GM12878 (cell line): ENCODE measurements at regions not wholly inside any gene's neighbourhood (a gene's known extent, or its start where the extent isn't known, plus 50 kb on each side); places are given as distances from the start of the nearest gene placed in this dataset.

Source experiments
- ATAC-seq: fragments of 200-7000 bp; cut with Tn5 transposase; 3 replicates; pipeline ENCODE4 v1.9.1; 2020; ENCODE audit warnings: mild to moderate bottlenecking, moderate library complexity
- BruUV-seq: library from RNA; stranded (reverse); fragments of 400-500 nt; replicated peaks from 2 replicates; lab custom pipeline; 2021; lab: Mats Ljungman, UMichigan
- CTCF ChIA-PET: fragments of 300-600 bp; sonication (Branson Sonifier 250); formaldehyde crosslinking; extraction: SDS; loops from one replicate; lab custom pipeline; 2021; ENCODE audit warnings: inconsistent platforms; lab: Yijun Ruan, JAX
- POLR2A ChIA-PET: fragments of 350-600 bp; formaldehyde crosslinking; extraction: SDS; loops from one replicate; lab custom pipeline; 2021; ENCODE audit warnings: inconsistent platforms; lab: Charles Lee
- RAD21 ChIA-PET: fragments of 300-600 bp; sonication (Branson Sonifier 250); formaldehyde crosslinking; loops from one replicate; lab custom pipeline; 2023; ENCODE audit warnings: antibody characterized with exemption; ENCODE audit not compliant: unreplicated experiment; lab: Charles Lee
- SMC1A ChIA-PET: fragments of 300-600 bp; sonication (Branson Sonifier 250); formaldehyde crosslinking; loops from one replicate; lab custom pipeline; 2023; ENCODE audit not compliant: unreplicated experiment, uncharacterized antibody; lab: Charles Lee
- DNase-seq: peaks from one replicate; pipeline ENCODE4 v3.0.0-alpha.2; 2011; ENCODE audit warnings: low read depth, low spot score
- FAIRE-seq: peaks from 3 replicates; lab custom pipeline; 2011; peaks lifted over from hg19 to GRCh38; lab: Jason Lieb, UNC
- H2AFZ ChIP-seq: 2 replicates; pipeline ENCODE4 v1.6.0; 2011; ENCODE audit warnings: low read depth, low read length, control low read depth; ENCODE audit not compliant: control insufficient read depth
- H3K27ac ChIP-seq: 2 replicates; pipeline ENCODE4 v1.5.1; 2011; ENCODE audit warnings: control low read depth; ENCODE audit not compliant: control insufficient read depth, insufficient read depth
- H3K27me3 ChIP-seq, 2 experiments: replicated peaks in 1 of 2; 2 replicates each; pipeline versions ENCODE4 v1.6.0 to v1.6.1; 2011; ENCODE audit warnings: low read length in 1 of 2; ENCODE audit not compliant: control insufficient read depth in 2 of 2, insufficient read depth in 2 of 2
- H3K36me3 ChIP-seq, 2 experiments: 2 replicates each; pipeline ENCODE4 v1.5.1; 2011; ENCODE audit warnings: low read length in 1 of 2; ENCODE audit not compliant: control insufficient read depth in 2 of 2, insufficient read depth in 2 of 2
- H3K4me1 ChIP-seq: 2 replicates; pipeline ENCODE4 v1.6.1; 2011; ENCODE audit warnings: mild to moderate bottlenecking, low read length, moderate library complexity, mixed read lengths; ENCODE audit not compliant: control insufficient read depth, insufficient read depth
- H3K4me2 ChIP-seq: 2 replicates; pipeline ENCODE4 v1.6.0; 2011; ENCODE audit warnings: control low read depth; ENCODE audit not compliant: control insufficient read depth, insufficient read depth
- H3K4me3 ChIP-seq: fragments of 200-600 bp; sonication (generic); 2 replicates; pipeline ENCODE4 v1.5.1; 2016
- H3K79me2 ChIP-seq: 2 replicates; pipeline ENCODE4 v1.6.0; 2011; ENCODE audit warnings: low read length; ENCODE audit not compliant: control insufficient read depth, insufficient read depth
- H3K9ac ChIP-seq: 2 replicates; pipeline ENCODE4 v1.8.0; 2011; ENCODE audit warnings: low read length, control low read depth, mixed read lengths; ENCODE audit not compliant: control insufficient read depth, insufficient read depth
- H3K9me3 ChIP-seq: replicated peaks from 3 replicates; pipeline ENCODE4 v1.5.1; 2011; ENCODE audit warnings: mild to moderate bottlenecking, low read length; ENCODE audit not compliant: control insufficient read depth, insufficient read depth
- H4K20me1 ChIP-seq: 2 replicates; pipeline ENCODE4 v1.6.0; 2011; ENCODE audit not compliant: control insufficient read depth, insufficient read depth
- ASH2L ChIP-seq: fragments of 300-600, 200-600 bp; sonication (generic); IDR thresholded peaks from 2 replicates; pipeline ENCODE4 v1.6.1; 2017; ENCODE audit warnings: low read depth, mild to moderate bottlenecking, borderline replicate concordance
- BHLHE40 ChIP-seq, 2 experiments: fragments of 450-650 bp in 1 of 2; IDR thresholded peaks; 2 replicates each; pipeline ENCODE4 v1.6.1; 2011 to 2017; ENCODE audit warnings: low read depth in 2 of 2, borderline replicate concordance in 1 of 2, improper control_type of control experiment in 1 of 2, low read length in 1 of 2, mild to moderate bottlenecking in 1 of 2
- CBFB ChIP-seq: IDR thresholded peaks from 2 replicates; pipeline ENCODE4 v1.6.1; 2016; ENCODE audit warnings: antibody characterized with exemption, low read depth
- CEBPZ ChIP-seq: fragments of 150-350 bp; IDR thresholded peaks from 2 replicates; pipeline ENCODE4 v1.6.1; 2016; ENCODE audit warnings: low read depth, low read length
- IKZF1 ChIP-seq: fragments of 450-650 bp; conservative IDR thresholded peaks from 2 replicates; pipeline ENCODE4 v1.6.1; 2017; ENCODE audit warnings: antibody characterized with exemption, mild to moderate bottlenecking
- IKZF2 ChIP-seq, 2 experiments: fragments of 450-650 bp; IDR thresholded peaks; 2 replicates each; pipeline ENCODE4 v1.6.1; 2017; ENCODE audit warnings: mild to moderate bottlenecking in 2 of 2, moderate library complexity in 2 of 2
- IRF5 ChIP-seq: fragments of 450-650 bp; IDR thresholded peaks from 2 replicates; pipeline ENCODE4 v1.6.1; 2017; ENCODE audit warnings: borderline replicate concordance
- MEF2A ChIP-seq: IDR thresholded peaks from 2 replicates; pipeline ENCODE4 v1.6.1; 2011; ENCODE audit warnings: low read depth, mild to moderate bottlenecking, low read length, moderate library complexity; ENCODE audit not compliant: insufficient read depth
- MTA3 ChIP-seq: IDR thresholded peaks from 2 replicates; pipeline ENCODE4 v1.6.1; 2012; ENCODE audit warnings: low read length, inconsistent platforms, borderline replicate concordance
- NFIC ChIP-seq: IDR thresholded peaks from 2 replicates; pipeline ENCODE4 v1.6.1; 2012; ENCODE audit warnings: low read depth, mild to moderate bottlenecking, inconsistent platforms, low read length, moderate library complexity
- NFYA ChIP-seq: IDR thresholded peaks from 2 replicates; pipeline ENCODE4 v1.6.1; 2011; ENCODE audit warnings: low read depth, mild to moderate bottlenecking, low read length, improper control_type of control experiment, borderline replicate concordance
- NRF1 ChIP-seq: conservative IDR thresholded peaks from 2 replicates; pipeline ENCODE4 v1.6.1; 2011; ENCODE audit warnings: mild to moderate bottlenecking, low read depth, low read length, improper control_type of control experiment
- PBX3 ChIP-seq: IDR thresholded peaks from 2 replicates; pipeline ENCODE4 v1.6.1; 2011; ENCODE audit warnings: mild to moderate bottlenecking, low read depth, low read length, moderate library complexity; ENCODE audit not compliant: insufficient replicate concordance
- POLR2A ChIP-seq: IDR thresholded peaks from 2 replicates; pipeline ENCODE4 v1.6.1; 2011; ENCODE audit warnings: low read depth, mild to moderate bottlenecking, low read length
- POLR2AphosphoS5 ChIP-seq: IDR thresholded peaks from 2 replicates; pipeline ENCODE4 v1.6.1; 2011; ENCODE audit warnings: mild to moderate bottlenecking, low read length, inconsistent platforms
- STAT1 ChIP-seq: fragments of 450-650 bp; conservative IDR thresholded peaks from 2 replicates; pipeline ENCODE4 v1.6.1; 2014; ENCODE audit warnings: antibody characterized with exemption, mild to moderate bottlenecking
- TBL1XR1 ChIP-seq: IDR thresholded peaks from 2 replicates; pipeline ENCODE4 v1.6.1; 2012; ENCODE audit warnings: low read depth, low read length, improper control_type of control experiment
- YY1 ChIP-seq: IDR thresholded peaks from 2 replicates; pipeline ENCODE4 v1.6.1; 2011; ENCODE audit warnings: low read depth, mild to moderate bottlenecking, low read length
- ZNF622 ChIP-seq: fragments of 450-650 bp; IDR thresholded peaks from 2 replicates; pipeline ENCODE4 v1.6.1; 2017; ENCODE audit warnings: mild to moderate bottlenecking, inconsistent platforms
- WGBS: methylation state at CpG from one replicate; pipeline ENCODE4 v1.1.6; 2016; ENCODE audit warnings: low lambda C conversion rate; ENCODE audit not compliant: insufficient replicate concordance, insufficient coverage; ENCODE audit errors: missing lambda C conversion rate; 5-methylcytosine and 5-hydroxymethylcytosine counted together
- in situ Hi-C: fragments of 300-500 bp; cut with MboI; formaldehyde crosslinking; loops from 9 replicates; pipeline ENCODE4 v1.14.3; 2018; ENCODE audit warnings: mixed read lengths
- intact Hi-C: fragments of 100-400 bp; cut with micrococcal nuclease; formaldehyde crosslinking; loops from one replicate; pipeline ENCODE4 v1.14.2; 2022; ENCODE audit not compliant: unreplicated experiment
- TF ChIP-seq, protein P1 (sequence below): IDR thresholded peaks from 2 replicates; pipeline ENCODE4 v1.6.1; 2012; ENCODE audit warnings: low read depth, low read length, improper control_type of control experiment

DNA sequence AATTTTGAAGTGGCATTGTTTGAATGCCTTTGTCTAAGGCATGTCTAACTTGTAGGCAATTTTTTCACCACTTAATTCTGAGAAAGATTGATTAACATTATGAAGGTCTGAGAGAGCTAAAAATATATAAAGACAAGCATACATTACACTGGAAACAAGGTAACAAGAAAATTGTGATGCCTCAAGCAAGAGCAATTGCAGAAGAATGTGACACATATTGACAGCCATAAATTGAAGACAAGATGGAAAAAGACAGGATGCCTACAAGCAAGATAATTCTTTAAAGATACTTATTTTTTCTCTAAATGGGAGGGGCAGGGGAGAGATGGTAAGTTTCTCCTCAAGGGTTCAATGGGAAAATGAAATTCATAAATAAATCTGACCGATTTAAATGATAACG lies 103.1 kb upstream of the CYLC2 start:
- FAIRE-seq (no peak), ATAC-seq (no peak), DNase-seq (no peak)
- ChIA-PET POLR2A (no interaction called here), CTCF (no interaction called here), SMC1A (interaction anchor here (1.1 kb wide), 1 partner anchor 8 kb away, joined by 3 read pairs; no protein-coding TSS in a partner anchor), RAD21 (no interaction called here)
- TF ChIP-seq ASH2L (no peak), IKZF2 (IDR thresholded peaks at IDR 0.05) (no peak), IKZF1 (no peak), POLR2AphosphoS5 (no peak), IRF5 (no peak), BHLHE40 (IDR thresholded peaks at IDR 0.05; ENCODE audit: borderline replicate concordance in 1 of 2, low read depth in 2 of 2, low read length in 1 of 2) (no peak), MTA3 (no peak), POLR2A (no peak), CEBPZ (no peak), NFYA (no peak), NRF1 (no peak), MEF2A (no peak), YY1 (no peak), ZNF622 (no peak), CBFB (no peak), PBX3 (no peak), NFIC (no peak), TBL1XR1 (no peak), STAT1 (no peak)
- TF ChIP-seq, protein P1, sequence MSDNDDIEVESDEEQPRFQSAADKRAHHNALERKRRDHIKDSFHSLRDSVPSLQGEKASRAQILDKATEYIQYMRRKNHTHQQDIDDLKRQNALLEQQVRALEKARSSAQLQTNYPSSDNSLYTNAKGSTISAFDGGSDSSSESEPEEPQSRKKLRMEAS: no peak
- no peak overlapping the region for H3K9ac ChIP-seq
- no peaks in the 10 kb centered on the region for H3K36me3 ChIP-seq
- H3K79me2 ChIP-seq: no peaks in the 10 kb centered on the region
- in situ Hi-C loops: no loop called here
- H3K27ac ChIP-seq: no peak overlapping the region
- BruUV-seq: no TSS peak
- no peak overlapping the region for H3K4me2 ChIP-seq
- 17% methylated on average over 2 of the region's 2 CpGs for WGBS
- H3K9me3 ChIP-seq: no peaks in the 10 kb centered on the region
- no peaks in the 10 kb centered on the region for H4K20me1 ChIP-seq
- H3K4me3 ChIP-seq: no peak overlapping the region
- intact Hi-C loops: no loop called here
- no peaks in the 10 kb centered on the region for H3K4me1 ChIP-seq
- no peak overlapping the region for H2AFZ ChIP-seq
- no peaks in the 10 kb centered on the region for H3K27me3 ChIP-seq
